H1 (cell line): ENCODE measurements at regions not wholly inside any gene's neighbourhood (a gene's known extent, or its start where the extent isn't known, plus 50 kb on each side); places are given as distances from the start of the nearest gene placed in this dataset.

Source experiments
- CREB1 ChIP-seq: IDR thresholded peaks from 2 replicates; pipeline ENCODE4 v1.6.1; 2012; ENCODE audit warnings: inconsistent platforms
- CTCF ChIP-seq, 3 experiments: IDR thresholded peaks; 1 replicate in 2 of 3; 2 replicates in 1 of 3; pipeline versions ENCODE4 v1.5.1 to v1.6.1; 2011; ENCODE audit warnings: low read length in 3 of 3, mild to moderate bottlenecking in 3 of 3, inconsistent platforms in 2 of 3, low read depth in 1 of 3, moderate library complexity in 1 of 3; ENCODE audit not compliant: insufficient read depth in 1 of 3; ENCODE audit errors: control extremely low read depth in 1 of 3
- EGR1 ChIP-seq: IDR thresholded peaks from 2 replicates; pipeline ENCODE4 v1.6.1; 2011; ENCODE audit warnings: low read depth, low read length, borderline replicate concordance
- EP300 ChIP-seq, 2 experiments: IDR thresholded peaks; 1 replicate in 1 of 2; 2 replicates in 1 of 2; pipeline ENCODE4 v1.6.1; 2011 to 2012; ENCODE audit warnings: low read depth in 2 of 2, low read length in 2 of 2, mild to moderate bottlenecking in 2 of 2, borderline replicate concordance in 1 of 2, inconsistent platforms in 1 of 2, moderate library complexity in 1 of 2
- EZH2 ChIP-seq: fragments of 200-600 bp; sonication (generic); IDR thresholded peaks from 2 replicates; pipeline ENCODE4 v1.7.1; 2012; ENCODE audit warnings: low read depth, mild to moderate bottlenecking, moderate library complexity, low read length, inconsistent platforms; ENCODE audit not compliant: severe bottlenecking
- POLR2A ChIP-seq, 2 experiments: IDR thresholded peaks; 1 replicate in 1 of 2; 2 replicates in 1 of 2; pipeline ENCODE4 v1.6.1; 2011; ENCODE audit warnings: low read depth in 2 of 2, low read length in 2 of 2, mild to moderate bottlenecking in 2 of 2; ENCODE audit errors: control extremely low read depth in 1 of 2
- SP2 ChIP-seq: IDR thresholded peaks from 2 replicates; pipeline ENCODE4 v1.6.1; 2012; ENCODE audit warnings: mild to moderate bottlenecking, low read length, inconsistent platforms
- SRF ChIP-seq: IDR thresholded peaks from 2 replicates; pipeline ENCODE4 v1.6.1; 2011; ENCODE audit warnings: mild to moderate bottlenecking, low read depth, low read length, moderate library complexity
- USF2 ChIP-seq: IDR thresholded peaks from 2 replicates; pipeline ENCODE4 v1.6.1; 2011; ENCODE audit warnings: low read length, improper control_type of control experiment

- TF ChIP-seq CREB1 (no peak), POLR2A (IDR thresholded peaks at IDR 0.05; ENCODE audit: control extremely low read depth in 1 of 2, low read depth in 2 of 2, low read length in 2 of 2) (no peak), SRF (no peak), CTCF (IDR thresholded peaks at IDR 0.05; ENCODE audit: control extremely low read depth in 1 of 3, insufficient read depth in 1 of 3, low read depth in 1 of 3, low read length in 3 of 3) (no peak), EGR1 (no peak), EZH2 (no peak), SP2 (no peak), EP300 (IDR thresholded peaks at IDR 0.05; ENCODE audit: borderline replicate concordance in 1 of 2, low read depth in 2 of 2, low read length in 2 of 2) (no peak), USF2 (no peak)
Measured at GRCh38 chr5:125421006-125421405, 674.6 kb upstream of the ZNF608 start.
